GM13976 (cell line): ENCODE measurements at regions not wholly inside any gene's neighbourhood (a gene's known extent, or its start where the extent isn't known, plus 50 kb on each side); places are given as distances from the start of the nearest gene placed in this dataset.

Experiments
- DNase-seq: peaks from one replicate; pipeline ENCODE4 v3.0.0; 2012; ENCODE audit warnings: low spot score
- CTCF ChIP-seq: IDR thresholded peaks from 2 replicates; pipeline ENCODE4 v1.5.1; 2012; ENCODE audit warnings: borderline replicate concordance, mild to moderate bottlenecking; ENCODE audit not compliant: insufficient read depth; ENCODE audit errors: extremely low read depth, missing control alignments, control extremely low read depth
- in situ Hi-C: fragments of 300-500 bp; cut with MboI; formaldehyde crosslinking; loops from one replicate; pipeline ENCODE4 v1.12.0; 2022; ENCODE audit warnings: low sequenced_read_pairs, mixed read lengths, inconsistent platforms; ENCODE audit not compliant: unreplicated experiment

- TF ChIP-seq CTCF: no peak
- in situ Hi-C loops: no loop called here
- no peak for DNase-seq
These were observed 180.0 kb upstream of the CCDC68 start for GRCh38 chr18:55139307-55139706.

- in situ Hi-C loops: no loop called here
- DNase-seq: no peak
- no peak for TF ChIP-seq CTCF
These were observed 179.1 kb upstream of the CCDC68 start for GRCh38 chr18:55138401-55138800.

GRCh38 chr18:55137602-55138001 lies 178.3 kb upstream of the CCDC68 start:
- DNase-seq: no peak
- TF ChIP-seq CTCF: no peak
- in situ Hi-C loops: no loop called here

GRCh38 chr18:55136864-55137263 lies 177.6 kb upstream of the CCDC68 start:
- no peak for TF ChIP-seq CTCF
- DNase-seq: no peak
- in situ Hi-C loops: no loop called here

- no peak for TF ChIP-seq CTCF
- no peak for DNase-seq
- in situ Hi-C loops: no loop called here
These were observed 177.0 kb upstream of the CCDC68 start for GRCh38 chr18:55136258-55136657.

GRCh38 chr18:55133378-55133777 lies 174.1 kb upstream of the CCDC68 start:
- DNase-seq: no peak
- in situ Hi-C loops: no loop called here
- no peak for TF ChIP-seq CTCF

GRCh38 chr18:55128437-55128836 lies 169.2 kb upstream of the CCDC68 start:
- in situ Hi-C loops: no loop called here
- DNase-seq: no peak
- TF ChIP-seq CTCF: no peak
